ENCODE measurements at regions not wholly inside any gene's neighbourhood (a gene's known extent, or its start where the extent isn't known, plus 50 kb on each side); places are given as distances from the start of the nearest gene placed in this dataset.

DNA sequence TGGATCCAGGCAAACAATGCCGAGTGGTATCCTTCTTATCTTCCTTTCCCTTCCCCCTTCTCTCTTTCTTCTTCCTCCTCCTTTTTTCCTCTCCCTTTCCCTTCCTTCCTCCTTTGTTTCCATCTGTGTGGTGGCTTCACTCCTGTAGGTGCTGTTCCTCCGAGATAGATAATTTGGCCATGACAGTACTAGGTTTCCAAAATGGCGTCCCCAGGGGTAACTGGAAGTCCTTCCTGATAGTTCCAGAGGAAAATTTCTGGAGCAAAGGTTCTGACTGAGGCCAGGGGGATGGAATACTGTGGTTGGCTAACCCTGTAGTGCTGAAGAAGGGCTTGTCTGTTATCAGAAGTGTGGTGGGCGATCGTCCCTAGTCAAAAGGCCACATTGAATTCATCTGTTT lies 52.5 kb upstream of the CCDC6 start:
- ChIA-PET POLR2A (interaction anchor here (1.0 to 1.2 kb wide), 2 partner anchors 50 to 94 kb away, joined by 3 read pairs; no protein-coding TSS in a partner anchor), CTCF (ENCODE audit: low intra/inter-chr PET ratio) (no interaction called here)
- Histone ChIP-seq H3K27ac (ENCODE audit: extremely low read depth, low read depth, low read length) (no peak overlapping the region), H2AFZ (ENCODE audit: low read depth, low read length) (peak overlapping the region; percentile 76), H3K4me3 (no peak overlapping the region), H3K9me3 (replicated peaks; ENCODE audit: control insufficient read depth, insufficient read depth, low read depth, low read length) (no peaks in the 10 kb centered on the region), H3K4me2 (ENCODE audit: insufficient read depth, low read length) (0 out of 2 replicates have a peak overlapping the region, but pooled peaks have one; percentile 2), H3K27me3 (ENCODE audit: control insufficient read depth in 2 of 2, insufficient read depth in 2 of 2, low read length in 2 of 2) (no peaks in the 10 kb centered on the region), H4K20me1 (replicated peaks; ENCODE audit: control insufficient read depth, insufficient read depth, low read length) (no peaks in the 10 kb centered on the region), H3K4me1 (replicated peaks in 1 of 2; ENCODE audit: control insufficient read depth in 2 of 2, insufficient read depth in 2 of 2, low read length in 2 of 2) (no peaks in the 10 kb centered on the region), H3K36me3 (ENCODE audit: control insufficient read depth, insufficient read depth, low read length) (no peaks in the 10 kb centered on the region), H3K79me2 (ENCODE audit: control insufficient read depth, insufficient read depth, low read length) (no peaks in the 10 kb centered on the region), H3K9me1 (ENCODE audit: control insufficient read depth, insufficient read depth, low read length) (no peaks in the 10 kb centered on the region), H3K9ac (ENCODE audit: insufficient read depth in 1 of 2, low read depth in 2 of 2, low read length in 2 of 2) (no peak overlapping the region)
- ATAC-seq (no peak), FAIRE-seq (no peak), DNase-seq (ENCODE audit: extremely low read depth in 1 of 4, low spot score in 3 of 4) (no peak)
- WGBS (ENCODE audit: insufficient coverage, low coverage, missing lambda C conversion rate): 10% methylated on average over 5 of the region's 5 CpGs
- in situ Hi-C loops (cut with MboI) (no loop called here), intact Hi-C loops (cut with micrococcal nuclease) (no loop called here)
- BruUV-seq (replicated peaks): no TSS peak
- no peak for TF ChIP-seq ZNF165 (CRISPR knock-in tag; IDR thresholded peaks at IDR 0.05; ENCODE audit: borderline replicate concordance)
- no peak for TF ChIP-seq NCOA4 (IDR thresholded peaks at IDR 0.05; ENCODE audit: partially characterized antibody)
- peak; percentile 61; the same call in 1 of the 2 replicates for TF ChIP-seq ELF4 (CRISPR knock-in tag; IDR thresholded peaks at IDR 0.05)
- TF ChIP-seq XRCC4 (IDR thresholded peaks at IDR 0.05; ENCODE audit: extremely low read depth, insufficient read depth, insufficient read length): no peak
- TF ChIP-seq FOXK1 (CRISPR knock-in tag; IDR thresholded peaks at IDR 0.05; ENCODE audit: borderline replicate concordance): no peak
- TF ChIP-seq RNF2 (IDR thresholded peaks at IDR 0.05): no peak
- no peak for TF ChIP-seq MYNN (IDR thresholded peaks at IDR 0.05)
- no peak for TF ChIP-seq MYNN (CRISPR knock-in tag; IDR thresholded peaks at IDR 0.05)
- TF ChIP-seq YY1 (IDR thresholded peaks at IDR 0.05; ENCODE audit: borderline replicate concordance in 1 of 3, control insufficient read depth in 1 of 3, extremely low read depth in 1 of 3, insufficient read depth in 3 of 3, insufficient read length in 1 of 3, insufficient replicate concordance in 2 of 3, low read depth in 1 of 3, low read length in 2 of 3): peak in 1 of 3 experiments; percentile 51
- TF ChIP-seq, protein P1, sequence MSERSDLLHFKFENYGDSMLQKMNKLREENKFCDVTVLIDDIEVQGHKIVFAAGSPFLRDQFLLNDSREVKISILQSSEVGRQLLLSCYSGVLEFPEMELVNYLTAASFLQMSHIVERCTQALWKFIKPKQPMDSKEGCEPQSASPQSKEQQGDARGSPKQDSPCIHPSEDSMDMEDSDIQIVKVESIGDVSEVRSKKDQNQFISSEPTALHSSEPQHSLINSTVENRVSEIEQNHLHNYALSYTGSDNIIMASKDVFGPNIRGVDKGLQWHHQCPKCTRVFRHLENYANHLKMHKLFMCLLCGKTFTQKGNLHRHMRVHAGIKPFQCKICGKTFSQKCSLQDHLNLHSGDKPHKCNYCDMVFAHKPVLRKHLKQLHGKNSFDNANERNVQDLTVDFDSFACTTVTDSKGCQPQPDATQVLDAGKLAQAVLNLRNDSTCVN (CRISPR knock-in tag; IDR thresholded peaks at IDR 0.05): 0 out of 2 replicates have a peak, but pooled peaks have one; percentile 22
- no peak for TF ChIP-seq MYC (IDR thresholded peaks at IDR 0.05; ENCODE audit: low read depth, low read length)
- no peak for TF ChIP-seq MYC (CRISPR knock-in tag; IDR thresholded peaks at IDR 0.05; ENCODE audit: borderline replicate concordance, low read depth)
- TF ChIP-seq EHMT2 (IDR thresholded peaks at IDR 0.05): peak; percentile 58; the same call in 1 of the 2 replicates
- TF ChIP-seq FOXA3 (CRISPR knock-in tag; conservative IDR thresholded peaks at IDR 0.05 in 1 of 2, IDR thresholded peaks at IDR 0.05 in 1 of 2): no peak
- no peak for TF ChIP-seq DLX4 (CRISPR knock-in tag; IDR thresholded peaks at IDR 0.05)
- no peak for TF ChIP-seq TCF7L2 (IDR thresholded peaks at IDR 0.05; ENCODE audit: low read depth, low read length)
- no peak for TF ChIP-seq ZNF354B (CRISPR knock-in tag; IDR thresholded peaks at IDR 0.05)
- no peak for TF ChIP-seq MED1 (CRISPR knock-in tag; IDR thresholded peaks at IDR 0.05; ENCODE audit: borderline replicate concordance)
- 0 out of 2 replicates have a peak, but pooled peaks have one; percentile 58 for TF ChIP-seq ZKSCAN8 (CRISPR knock-in tag; IDR thresholded peaks at IDR 0.05)
- TF ChIP-seq ARID3A (IDR thresholded peaks at IDR 0.05; ENCODE audit: borderline replicate concordance, low read depth, low read length): no peak
- no peak for TF ChIP-seq CTBP1 (IDR thresholded peaks at IDR 0.05; ENCODE audit: borderline replicate concordance)
- no peak for TF ChIP-seq ARHGAP35 (IDR thresholded peaks at IDR 0.05; ENCODE audit: partially characterized antibody)
